ENCODE measurements at regions not wholly inside any gene's neighbourhood (a gene's known extent, or its start where the extent isn't known, plus 50 kb on each side); places are given as distances from the start of the nearest gene placed in this dataset.

GRCh38 chr1:222889440-222889839 is 74.6 kb downstream of the DISP1 start:
- TF ChIP-seq CTCF (IDR thresholded peaks at IDR 0.05 in 4 of 5, conservative IDR thresholded peaks at IDR 0.05 in 1 of 5) (no peak), POLR2A (IDR thresholded peaks at IDR 0.05) (no peak)

All from gastrocnemius medialis (tissue), 4 donors.